ENCODE measurements at regions not wholly inside any gene's neighbourhood (a gene's known extent, or its start where the extent isn't known, plus 50 kb on each side); places are given as distances from the start of the nearest gene placed in this dataset.
A peak's percentile ranks its signal among the peaks of the same experiment; 100 is the strongest.

DNA sequence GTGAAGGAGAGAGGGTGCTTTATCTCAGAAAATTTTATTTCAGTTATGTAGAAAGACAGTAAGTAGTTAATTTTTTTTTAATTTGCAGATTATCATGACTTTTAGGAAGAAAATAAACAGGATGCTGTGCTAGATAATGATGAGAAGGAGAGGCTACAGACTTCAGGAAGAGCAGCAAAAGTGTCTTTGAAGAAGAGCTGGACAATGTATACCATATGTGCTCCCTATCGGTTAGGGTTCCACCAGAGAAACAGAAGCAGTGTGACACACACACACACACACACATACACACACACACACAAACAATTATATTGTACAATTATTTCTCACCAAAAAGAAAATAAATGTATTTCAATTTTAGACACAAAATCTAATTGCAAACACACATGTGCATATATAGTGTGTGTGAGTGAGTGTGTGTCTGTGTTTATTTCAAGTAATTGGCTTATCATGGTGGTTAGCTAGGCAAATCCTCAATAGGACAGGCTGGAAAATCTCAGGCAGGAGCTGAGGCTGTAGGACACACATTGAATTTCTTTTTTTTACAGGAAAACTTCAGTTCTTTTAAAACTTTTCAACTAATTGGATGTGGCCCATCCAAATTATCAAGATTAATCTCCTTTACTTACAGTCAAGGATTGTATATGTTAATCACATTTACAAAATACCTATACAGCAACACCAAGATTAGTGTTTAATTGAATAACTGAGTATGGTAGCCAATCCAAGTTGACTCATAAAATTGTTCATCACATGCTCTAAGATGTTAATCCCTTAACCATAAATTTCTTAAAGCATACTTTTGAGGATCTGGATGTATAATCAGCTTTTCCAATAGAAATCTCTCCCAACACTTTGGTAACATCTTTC, 235.8 kb upstream of the DCN start:
- no peak for DNase-seq

DNA sequence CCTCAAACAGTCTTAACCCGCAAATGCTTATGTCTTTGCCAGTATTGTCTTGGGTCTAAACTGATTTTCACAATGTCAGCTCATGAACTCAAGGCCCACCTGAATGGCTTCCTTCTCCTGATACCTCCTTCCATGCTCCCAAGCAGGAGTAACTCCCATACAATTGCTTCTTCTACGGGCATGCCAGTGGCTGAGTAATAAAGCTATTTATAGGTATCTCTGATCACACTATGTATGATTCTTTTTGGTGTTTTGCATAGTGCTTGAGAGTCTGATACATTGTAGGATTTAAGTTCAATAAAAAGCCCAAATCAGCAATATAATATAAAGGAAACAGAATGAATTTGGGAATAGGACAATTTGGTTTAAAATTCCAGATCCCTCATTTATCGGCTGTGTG, 235.0 kb upstream of the DCN start:
- no peak for DNase-seq

DNA sequence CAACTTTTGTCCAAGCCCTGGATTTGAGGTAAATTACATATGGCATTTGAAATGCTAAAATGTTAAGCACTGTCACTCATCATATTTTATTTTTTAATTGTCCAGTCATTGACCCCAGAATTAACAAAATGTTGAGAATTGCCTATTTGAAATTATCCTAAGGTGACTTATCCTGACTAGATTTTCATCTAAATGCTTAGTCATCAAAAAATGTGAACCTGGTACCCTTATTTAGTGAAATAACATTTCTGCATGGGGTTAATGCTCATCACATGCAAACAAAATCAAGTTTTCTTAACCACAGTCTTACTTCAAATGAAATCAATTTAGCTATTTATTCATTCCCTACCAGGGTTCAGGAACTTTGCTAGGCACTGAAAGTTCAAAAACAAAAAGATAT, 232.0 kb upstream of the DCN start:
- DNase-seq = no peak

DNA sequence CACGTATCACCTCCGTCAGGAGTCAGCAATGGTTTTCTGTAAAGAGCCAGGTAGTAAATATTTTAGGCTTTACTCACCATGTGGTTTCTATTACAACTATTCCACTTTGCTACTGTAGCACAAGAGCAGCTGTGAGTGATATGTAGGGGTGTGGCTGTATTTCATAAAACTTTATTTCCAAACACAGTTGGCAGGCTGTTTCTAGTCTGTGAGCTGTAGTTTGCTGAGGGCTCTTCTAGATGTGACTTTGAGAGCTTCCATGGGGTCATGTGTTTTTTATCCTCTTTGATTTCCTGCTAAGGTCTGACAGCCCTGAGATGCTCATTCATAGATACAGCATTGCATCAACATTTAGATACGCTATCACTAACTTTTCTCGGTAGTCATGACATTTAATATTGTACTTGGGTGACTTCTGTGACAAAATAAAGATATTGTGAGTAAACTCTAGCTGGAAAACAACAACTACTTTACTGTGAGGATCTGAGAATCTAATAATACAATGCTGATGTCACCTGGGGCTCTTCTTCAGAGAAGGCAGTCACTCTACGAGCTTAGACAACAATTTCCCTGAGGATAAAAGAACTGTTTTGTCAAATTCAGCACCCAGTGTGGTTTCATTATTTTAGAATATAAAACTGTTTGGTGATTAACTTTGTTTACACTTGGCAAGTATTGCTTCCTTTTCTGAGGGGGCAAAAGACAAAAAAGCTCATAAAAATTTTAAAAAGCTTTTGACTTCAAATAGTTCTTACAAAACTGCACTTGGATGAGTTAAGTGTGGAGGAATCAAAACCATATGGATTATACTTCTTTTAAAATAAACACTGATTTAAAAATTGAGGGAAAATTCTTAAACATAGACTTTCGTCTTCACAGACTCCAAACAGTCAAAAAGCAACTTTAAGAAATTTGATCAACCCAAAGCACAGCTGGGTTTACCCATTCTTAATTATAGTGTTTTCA, 231.2 kb upstream of the DCN start:
- DNase-seq = no peak

DNA sequence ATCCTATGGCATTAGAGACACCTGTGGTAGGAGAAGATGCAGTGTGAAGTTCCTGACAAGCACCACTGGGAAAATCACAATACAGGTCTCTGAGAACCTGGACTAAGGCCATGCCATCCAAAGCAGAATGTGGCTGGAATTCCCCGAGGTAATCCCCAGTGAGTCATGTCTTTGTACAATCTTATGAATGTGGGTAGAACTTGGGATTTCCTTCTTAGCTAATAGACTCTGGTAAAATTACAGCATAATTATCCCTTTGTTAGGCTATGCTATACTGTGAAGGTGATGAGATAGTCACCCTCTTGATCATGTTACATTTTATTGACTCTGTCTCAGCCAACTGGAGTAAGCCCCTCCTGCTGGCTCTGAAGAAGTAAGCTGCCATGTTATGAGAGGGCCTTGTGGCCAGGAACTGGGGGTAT, 224.3 kb upstream of the DCN start:
- DNase-seq = no peak

DNA sequence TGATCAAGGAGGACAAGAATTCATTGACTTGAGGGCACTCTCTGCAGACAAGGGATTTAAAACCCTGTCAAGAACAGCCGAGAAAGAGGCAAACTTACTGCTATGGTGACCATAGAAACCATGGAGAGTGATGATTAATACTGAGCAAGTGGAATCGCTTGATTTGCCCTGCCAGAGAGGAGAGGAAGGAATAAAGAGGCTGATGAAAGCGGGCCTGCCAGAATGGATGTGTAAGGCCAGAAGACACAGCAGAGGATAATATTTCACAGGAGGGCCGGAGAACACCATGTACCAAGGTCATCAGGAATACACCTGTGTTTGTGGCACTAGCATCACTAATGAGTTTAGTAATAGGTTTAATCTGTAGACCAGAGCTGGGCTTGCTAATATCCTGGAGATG, 221.8 kb upstream of the DCN start:
- DNase-seq = no peak

DNA sequence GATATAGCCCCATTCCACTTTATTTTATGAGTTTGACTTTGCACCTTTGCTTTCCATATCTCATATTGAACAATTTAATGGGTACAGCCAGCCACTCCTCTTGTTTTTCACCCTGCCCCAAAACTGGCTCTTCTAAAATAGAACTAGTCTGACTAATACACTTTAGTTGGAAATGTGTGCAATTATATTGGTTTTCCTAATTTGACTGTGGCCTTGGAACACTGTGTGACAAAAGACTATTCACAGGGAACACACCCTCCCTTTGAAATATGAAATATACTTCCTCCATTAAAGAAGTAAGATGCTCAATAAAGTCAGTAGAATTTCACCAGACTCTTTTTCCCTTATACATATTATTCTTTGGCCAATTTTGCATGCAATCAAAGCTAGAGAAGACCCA, 218.6 kb upstream of the DCN start:
- no peak for DNase-seq

DNA sequence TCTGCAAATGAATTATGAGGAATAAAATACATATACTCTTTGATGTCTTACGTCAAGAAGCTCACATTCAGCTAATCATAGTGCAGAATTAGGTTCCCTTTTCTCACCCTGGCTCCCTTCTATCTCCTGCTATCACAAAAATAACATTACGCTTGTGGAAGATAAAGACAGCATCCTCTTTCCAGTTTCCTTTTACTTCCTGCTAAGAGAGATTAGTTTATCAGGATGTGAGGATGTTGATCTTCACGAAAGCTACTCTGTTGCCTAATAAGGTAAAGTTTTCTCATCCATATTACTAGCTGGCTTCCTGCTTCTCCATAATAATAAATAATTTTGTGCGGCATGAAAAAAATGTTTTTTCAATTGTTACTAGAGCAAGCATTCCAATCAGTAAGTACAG, 217.7 kb upstream of the DCN start:
- no peak for DNase-seq

DNA sequence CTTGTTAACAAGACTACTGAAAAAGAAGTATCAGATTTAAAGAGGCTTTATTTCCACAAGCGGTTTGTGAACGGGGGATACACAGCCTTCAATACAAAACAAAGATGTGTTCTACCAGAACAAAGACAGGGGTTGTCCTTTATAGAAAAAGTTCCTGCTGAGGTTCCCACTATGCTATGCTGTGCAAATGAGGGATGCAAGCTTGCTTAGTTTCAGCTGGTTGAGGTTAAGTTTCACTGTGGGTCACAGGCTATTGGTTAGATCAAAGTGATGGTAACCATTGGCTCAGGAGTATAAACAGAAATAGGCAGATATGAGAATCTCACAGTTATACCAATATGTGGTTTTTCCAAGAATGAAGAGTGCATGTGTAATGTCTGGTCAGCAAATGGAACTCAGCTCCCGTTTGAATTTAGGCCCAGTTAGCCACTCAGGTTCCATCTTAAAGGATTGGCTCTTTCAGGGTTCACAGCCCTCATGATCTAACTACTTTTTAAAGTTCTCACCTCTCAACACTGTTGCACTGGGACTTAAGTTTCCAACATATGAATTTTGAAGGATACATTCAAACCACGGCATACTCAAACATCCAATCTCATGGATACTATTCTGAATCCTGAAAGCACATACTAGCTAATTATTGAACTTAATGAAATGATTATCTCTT, 215.4 kb upstream of the DCN start:
- no peak for DNase-seq

DNA sequence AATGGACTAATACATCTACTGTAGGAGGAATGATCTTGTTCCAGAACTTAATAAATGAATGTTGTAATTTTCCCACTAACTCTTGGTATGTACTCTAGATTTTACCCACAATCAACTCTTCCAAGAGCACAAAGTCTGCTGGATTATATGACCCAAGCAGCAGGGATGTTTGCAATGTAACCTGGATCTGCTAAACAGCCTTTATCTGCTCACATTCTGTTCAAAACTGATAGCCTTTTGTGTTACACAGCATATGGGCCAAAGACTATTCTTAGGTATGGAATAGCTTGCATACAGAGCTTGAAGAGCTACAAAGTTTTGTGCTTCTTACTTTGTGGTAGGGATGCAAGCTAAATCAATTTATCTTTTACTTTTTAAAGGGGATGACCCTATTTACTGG, 213.7 kb upstream of the DCN start:
- no peak for DNase-seq

DNA sequence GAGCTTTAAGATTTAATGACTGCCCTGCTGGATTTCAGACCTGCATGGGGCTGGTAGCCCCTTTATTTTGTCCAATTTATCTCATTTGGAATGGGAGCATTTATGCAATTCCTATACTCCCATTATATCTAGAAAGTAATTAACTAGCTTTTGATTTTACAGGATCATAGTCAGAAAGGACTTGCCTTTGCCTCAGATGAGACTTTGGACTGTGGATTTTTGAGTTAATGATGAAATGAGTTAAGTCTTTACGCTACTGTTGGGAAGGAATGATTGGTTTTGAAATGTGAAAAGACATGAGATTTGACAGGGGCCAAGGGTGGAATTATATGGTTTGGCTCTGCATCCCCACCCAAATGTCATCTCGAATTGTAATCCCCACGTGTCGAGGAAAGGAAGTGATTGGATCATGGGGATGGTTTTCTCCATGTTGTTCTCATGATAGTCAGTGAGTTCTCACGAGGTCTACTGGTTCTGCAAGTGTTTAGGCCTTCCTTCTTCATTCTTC, 213.1 kb upstream of the DCN start:
- DNase-seq = no peak

DNA sequence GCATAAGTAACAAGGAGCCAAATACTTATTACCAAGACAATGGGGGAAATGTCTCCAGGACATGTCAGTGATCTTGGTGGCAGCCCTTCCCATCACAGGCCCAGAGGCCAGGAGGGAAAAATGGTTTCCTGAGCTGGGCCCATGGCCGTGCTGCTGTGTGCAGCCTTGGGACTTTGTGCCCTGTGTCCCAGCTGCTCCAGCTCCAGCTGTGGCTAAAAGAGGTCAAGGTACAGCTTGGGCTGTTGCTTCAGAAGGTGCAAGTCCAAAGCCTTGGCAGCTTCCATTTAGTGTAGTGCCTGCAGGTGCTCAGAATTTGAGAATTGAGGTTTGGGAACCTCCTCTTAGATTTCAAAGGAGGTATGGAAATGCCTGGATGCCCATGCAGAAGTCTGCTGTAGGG, 212.3 kb upstream of the DCN start:
- no peak for DNase-seq

DNA sequence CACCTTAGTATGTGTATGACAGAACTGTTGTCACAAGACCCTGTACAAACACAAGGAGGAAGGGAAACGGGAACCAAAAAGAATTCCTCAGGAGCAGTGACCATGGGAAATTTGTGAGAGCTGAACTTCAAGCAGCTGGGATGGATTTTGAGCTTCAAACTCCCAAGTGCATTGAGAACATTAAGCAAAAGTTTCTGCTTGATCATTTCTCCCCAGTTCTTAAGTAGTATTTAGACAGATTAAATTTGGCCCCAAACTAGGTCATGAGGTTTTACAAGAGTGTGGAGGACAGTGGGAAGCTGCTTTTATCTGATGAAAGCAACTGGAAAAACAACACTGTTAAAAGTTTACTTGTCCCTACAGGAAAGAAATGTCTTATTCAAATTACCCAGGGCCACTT, 206.0 kb upstream of the DCN start:
- no peak for DNase-seq

DNA sequence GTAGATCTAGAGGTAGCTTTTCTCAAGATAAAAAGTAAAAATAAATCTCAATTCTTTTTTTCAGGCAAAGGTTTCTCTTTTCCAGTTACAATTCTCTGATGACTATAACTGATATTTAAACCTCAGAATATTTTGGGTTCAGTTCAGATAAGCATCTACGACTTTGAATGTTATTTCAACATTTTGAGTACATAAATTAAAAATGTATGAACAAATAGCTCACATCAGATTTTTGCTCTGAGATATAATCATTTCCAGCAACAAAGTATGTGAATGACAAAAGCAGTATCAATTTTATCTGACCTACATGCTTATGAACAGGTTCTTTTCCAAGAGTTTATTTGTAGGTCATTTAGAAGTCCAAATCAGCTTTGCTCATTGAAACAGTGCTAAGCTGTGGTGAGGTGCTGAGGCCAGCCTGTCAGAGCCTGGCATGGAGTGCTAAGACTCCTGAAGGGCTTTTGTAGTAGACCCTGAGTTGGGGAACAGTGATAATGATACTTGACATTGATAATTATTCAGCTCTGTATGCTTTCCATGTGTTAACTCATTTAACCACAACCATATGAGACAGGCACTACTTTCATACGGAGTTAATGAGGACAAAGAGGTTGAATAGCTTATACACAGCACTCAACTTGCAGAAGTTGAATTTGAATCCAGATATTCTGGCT, 205.0 kb upstream of the DCN start:
- no peak for DNase-seq

DNA sequence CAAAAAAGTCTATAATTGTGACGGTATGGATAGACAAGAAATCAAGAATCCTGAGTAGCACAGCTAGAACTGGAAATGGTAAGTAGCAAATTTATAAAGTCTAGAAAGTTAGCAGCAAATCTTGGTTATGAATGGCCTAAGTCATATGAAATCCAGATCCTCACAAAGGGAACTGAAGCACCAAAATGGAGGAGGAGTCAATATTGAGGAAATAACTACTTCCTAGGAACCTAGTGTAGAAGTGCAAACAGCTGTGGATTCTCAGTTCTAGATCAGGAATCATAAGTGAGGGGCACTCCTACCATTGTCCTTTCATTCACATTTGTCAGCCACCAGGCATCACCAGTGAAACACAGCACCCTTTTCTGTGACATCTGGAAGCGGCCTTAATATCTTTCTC, 202.2 kb upstream of the DCN start:
- DNase-seq = no peak

DNA sequence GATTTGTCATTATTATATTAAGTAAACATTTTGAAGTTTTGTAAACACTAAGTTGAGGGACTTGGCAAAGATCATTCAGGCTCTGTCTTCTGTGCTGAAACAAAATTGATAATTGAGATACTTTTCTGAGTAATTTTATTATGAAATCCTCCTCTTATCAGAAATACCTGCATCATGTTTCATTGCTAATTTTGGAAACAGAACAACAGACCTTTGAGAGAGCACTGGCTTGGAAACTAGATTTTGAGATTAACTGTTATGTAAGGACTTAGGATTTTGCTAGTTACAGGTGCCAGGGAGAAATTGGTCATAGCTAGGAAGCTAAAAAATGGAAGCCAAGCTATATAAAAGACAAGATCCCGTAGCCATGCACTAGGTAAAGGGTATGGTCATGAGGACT, 201.7 kb upstream of the DCN start:
- DNase-seq = no peak

DNA sequence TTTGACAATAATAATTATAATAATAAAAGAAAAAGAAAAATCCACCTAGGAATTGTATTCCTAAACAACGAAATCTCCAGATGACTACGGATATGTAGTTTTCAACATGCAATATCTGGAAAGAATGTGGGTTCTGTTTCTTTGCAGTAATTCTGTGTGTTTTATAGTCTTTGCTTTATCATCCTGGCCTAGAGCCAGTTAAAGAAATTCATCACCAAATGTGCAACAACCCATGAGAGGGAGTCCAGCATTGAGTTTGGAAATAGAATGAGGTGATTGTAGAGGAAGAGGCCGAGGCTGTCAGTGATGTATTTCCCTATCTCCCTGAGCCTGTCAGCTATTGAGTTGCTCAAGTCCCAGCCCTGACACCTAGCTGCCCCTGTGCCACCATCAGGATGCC, 200.5 kb upstream of the DCN start:
- DNase-seq = no peak

DNA sequence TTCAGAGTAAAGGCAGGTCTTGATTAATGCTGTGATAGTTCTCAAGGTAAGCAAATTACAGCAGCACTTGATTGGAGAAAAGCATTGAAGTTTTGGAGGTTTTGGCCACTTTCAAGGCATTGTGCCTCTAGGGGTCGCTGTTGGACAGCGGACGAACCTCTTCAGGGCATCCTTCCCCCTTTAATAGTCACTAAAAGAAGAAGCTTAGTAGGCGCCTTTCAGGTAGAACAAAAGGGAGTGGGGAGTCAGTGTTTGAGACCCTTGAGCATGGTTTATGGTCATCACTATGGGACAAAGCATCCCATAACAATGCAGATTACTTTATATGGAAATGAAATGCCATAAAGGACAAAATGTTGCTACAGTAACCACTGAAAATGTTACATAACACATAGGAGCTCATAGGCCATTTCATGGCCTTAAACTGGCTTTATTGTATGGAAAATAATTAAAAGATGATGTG, 199.5 kb upstream of the DCN start:
- peak; percentile 76 for DNase-seq

DNA sequence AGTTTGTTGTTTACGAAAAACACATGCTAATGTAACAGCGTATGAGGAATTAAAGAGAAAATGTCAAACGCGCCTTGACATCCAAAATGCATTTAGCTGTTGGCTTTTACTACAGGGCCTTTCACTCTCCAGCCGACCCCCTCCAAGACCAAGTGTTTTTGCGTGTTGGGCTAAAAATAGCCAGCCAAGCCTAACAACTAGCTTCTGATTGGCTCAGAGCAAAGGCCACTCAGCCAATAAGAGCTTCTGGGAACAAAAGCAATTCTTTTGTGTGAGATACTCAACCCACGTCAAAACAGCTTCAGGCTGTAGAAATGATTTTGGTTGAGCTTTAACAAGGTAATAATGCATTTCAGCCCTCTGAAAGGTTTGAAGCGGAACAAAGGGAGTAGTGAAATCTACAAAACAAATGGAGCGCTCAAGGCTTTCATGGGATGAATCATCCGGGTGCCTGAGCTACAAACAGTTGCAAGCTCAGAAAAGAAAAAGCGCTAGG, 198.7 kb upstream of the DCN start:
- DNase-seq = peak; percentile 18

DNA sequence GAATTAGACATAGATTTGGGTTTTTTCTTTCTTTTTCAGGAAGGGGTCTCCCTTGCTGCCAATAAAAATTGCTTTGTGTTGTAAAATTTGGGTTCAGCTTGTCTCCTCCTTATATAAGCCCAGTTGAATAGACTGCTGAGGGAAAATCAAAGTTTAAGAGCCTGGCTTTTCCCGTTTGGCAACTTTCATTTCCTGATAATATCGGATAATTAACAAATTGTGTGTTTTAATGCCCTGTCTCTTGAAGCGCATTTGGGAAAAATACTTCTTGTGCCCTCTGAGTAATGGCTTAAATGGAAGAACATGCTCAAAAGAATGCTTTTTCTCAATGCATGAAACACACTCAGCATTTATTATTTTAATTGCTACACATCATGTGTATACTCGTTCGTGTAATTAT, 198.0 kb upstream of the DCN start:
- DNase-seq = no peak

DNA sequence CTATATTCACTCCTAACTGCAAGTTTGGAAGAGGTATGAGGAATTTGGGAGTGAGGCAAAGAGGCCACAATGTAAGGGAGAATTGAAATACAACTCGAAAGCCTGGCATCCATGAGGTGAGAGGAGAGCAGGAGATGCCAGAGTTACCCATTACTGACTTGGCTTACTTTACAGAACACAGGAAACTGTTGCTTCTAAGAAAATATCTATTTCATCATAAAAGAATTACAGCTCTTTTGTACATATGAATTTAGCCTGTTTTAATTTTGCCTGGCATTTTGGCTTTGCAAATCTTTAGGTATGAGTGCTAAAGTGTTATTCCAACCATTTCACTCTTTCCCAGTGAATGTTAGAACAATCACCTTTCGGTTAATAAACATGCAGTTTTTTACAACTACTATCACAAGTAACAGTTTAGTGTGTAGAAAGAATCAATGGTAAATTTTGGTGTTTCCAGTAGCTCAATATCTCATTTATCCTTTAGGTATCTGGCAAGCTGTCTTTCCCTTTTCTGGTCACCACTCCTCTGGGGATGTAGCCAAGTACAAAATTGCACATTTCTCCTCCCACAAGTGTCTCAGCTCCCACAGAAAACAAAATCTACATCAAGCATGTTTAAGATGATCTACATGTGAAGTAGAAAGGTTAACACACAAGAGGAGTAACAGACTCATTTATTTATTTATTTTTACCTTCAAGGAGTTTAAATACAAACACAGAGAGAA, 196.6 kb upstream of the DCN start:
- DNase-seq = no peak

DNA sequence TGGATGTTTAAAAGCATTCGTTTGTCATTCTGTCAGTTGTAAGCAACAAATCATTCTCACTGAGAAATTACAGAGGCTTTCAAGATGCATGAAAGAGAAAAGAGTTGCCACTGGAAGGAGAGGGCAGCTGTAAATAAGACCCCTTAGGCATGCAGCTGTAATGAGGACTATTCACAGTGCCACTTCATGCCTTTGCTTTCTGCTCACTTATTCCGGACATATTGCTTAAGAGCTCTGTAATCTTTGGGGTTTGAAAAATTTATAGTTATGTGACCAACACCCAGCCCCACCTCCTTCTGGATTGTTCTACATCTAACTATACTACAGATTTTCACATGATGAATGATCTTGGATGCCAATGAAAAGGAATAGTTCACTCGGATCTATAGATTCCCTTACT, 194.8 kb upstream of the DCN start:
- DNase-seq = no peak
